ENCODE measurements at regions not wholly inside any gene's neighbourhood (a gene's known extent, or its start where the extent isn't known, plus 50 kb on each side); places are given as distances from the start of the nearest gene placed in this dataset.

- no peak for TF ChIP-seq ATF2 (tag by site-specific recombination; IDR thresholded peaks at IDR 0.05; ENCODE audit: low read depth)
- TF ChIP-seq ZNF24 (tag by site-specific recombination; IDR thresholded peaks at IDR 0.05): no peak
- TF ChIP-seq ZBTB8A (tag by site-specific recombination; IDR thresholded peaks at IDR 0.05): no peak
- TF ChIP-seq CTCF (tag by site-specific recombination; IDR thresholded peaks at IDR 0.05): no peak
- no peak for TF ChIP-seq ZNF10 (tag by site-specific recombination; IDR thresholded peaks at IDR 0.05)
- no peak for TF ChIP-seq ZNF791 (tag by site-specific recombination; IDR thresholded peaks at IDR 0.05)
- no peak for TF ChIP-seq SALL2 (tag by site-specific recombination; IDR thresholded peaks at IDR 0.05; ENCODE audit: borderline replicate concordance)
- no peak for TF ChIP-seq TCF7L2 (IDR thresholded peaks at IDR 0.05; ENCODE audit: borderline replicate concordance, low read depth, low read length)
- TF ChIP-seq ZNF449 (tag by site-specific recombination; IDR thresholded peaks at IDR 0.05): no peak
These were observed 297.0 kb upstream of the COL3A1 start for GRCh38 chr2:188677142-188677541.
